ENCODE measurements at regions not wholly inside any gene's neighbourhood (a gene's known extent, or its start where the extent isn't known, plus 50 kb on each side); places are given as distances from the start of the nearest gene placed in this dataset.

DNA sequence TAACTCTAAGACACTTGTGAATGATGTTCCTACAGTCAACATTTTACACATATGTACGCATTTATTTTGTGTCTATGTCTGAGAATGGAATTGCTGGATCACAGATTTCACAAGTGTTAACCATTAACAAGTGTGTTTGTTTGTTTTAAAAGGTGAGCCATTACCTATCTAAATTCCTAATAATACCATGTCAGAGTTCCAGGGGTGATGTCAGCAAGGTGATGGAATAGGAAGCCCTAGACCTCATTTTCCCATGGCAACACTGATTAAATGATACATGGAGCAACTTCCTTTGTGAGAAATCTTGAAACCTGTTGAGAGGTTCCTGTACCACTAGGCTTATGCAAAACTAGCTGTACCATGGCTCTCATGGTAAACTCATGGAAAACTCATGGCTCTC, 309.7 kb downstream of the CYLC2 start:
- H3K4me1 ChIP-seq (ENCODE audit: insufficient read depth, low read length), result no peaks in the 10 kb centered on the region
- no peak for FAIRE-seq
- H3K4me3 ChIP-seq (replicated peaks in 1 of 3; ENCODE audit: insufficient read depth in 1 of 3, low read depth in 2 of 3, low read length in 3 of 3), result no peak overlapping the region
- in situ Hi-C loops (cut with HindIII; ENCODE audit: extremely low pct_ligation_motif_present, low pct_unique_long_range_greater_than_20kb) (no loop called here), intact Hi-C loops (cut with micrococcal nuclease; ENCODE audit: unreplicated experiment) (no loop called here)
- no peaks in the 10 kb centered on the region for H3K36me3 ChIP-seq (replicated peaks in 1 of 2; ENCODE audit: control insufficient read depth in 1 of 2, insufficient read depth in 2 of 2, low read length in 2 of 2)
- no peaks in the 10 kb centered on the region for H3K79me2 ChIP-seq (ENCODE audit: insufficient read depth, low read length)
- no peak for DNase-seq (ENCODE audit: low spot score)
- WGBS (ENCODE audit: low lambda C conversion rate), result 0% methylated on average over 1 of the region's 1 CpG
- H3K27ac ChIP-seq (ENCODE audit: extremely low read length, insufficient read depth, low read length), result no peak overlapping the region
- H3K9ac ChIP-seq (ENCODE audit: insufficient read depth, low read depth, low read length), result no peak overlapping the region
- no peaks in the 10 kb centered on the region for H4K20me1 ChIP-seq (ENCODE audit: insufficient read depth, low read length)
- H2AFZ ChIP-seq (ENCODE audit: low read length), result no peak overlapping the region
- BruUV-seq (replicated peaks), result no TSS peak
- ChIA-PET CTCF (ENCODE audit: low intra/inter-chr PET ratio, low total read pairs) (no interaction called here), POLR2A (no interaction called here)
- no peak for TF ChIP-seq RBM22 (optimal IDR thresholded peaks at IDR 0.05; ENCODE audit: low read length)
- no peak overlapping the region for H3K4me2 ChIP-seq (ENCODE audit: low read depth, low read length)
- ATAC-seq, result no peak
- H3K27me3 ChIP-seq (ENCODE audit: control insufficient read depth in 1 of 2, insufficient read depth in 2 of 2, low read length in 2 of 2), result no peaks in the 10 kb centered on the region
- H3K9me3 ChIP-seq (ENCODE audit: low read length), result peaks cover 10% of the 10 kb centered on the region

DNA sequence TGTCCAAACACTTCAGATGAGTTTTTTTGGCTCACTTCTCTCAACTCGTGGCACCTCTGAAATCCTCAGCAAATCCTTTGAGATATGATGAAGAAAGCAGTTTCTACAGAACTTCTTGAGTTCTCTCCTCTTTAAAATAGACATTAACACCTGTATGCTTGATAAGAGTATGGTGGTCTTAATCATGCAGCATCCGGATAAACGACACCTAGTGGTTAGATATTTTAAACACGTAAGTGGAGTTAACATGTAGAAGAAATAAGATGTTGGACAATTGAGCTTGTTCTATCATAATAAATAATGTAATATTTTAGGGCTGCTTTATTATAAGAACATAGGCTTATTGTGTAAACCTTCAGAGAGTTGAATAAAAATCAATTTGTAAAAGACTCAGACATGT, 324.8 kb downstream of the CYLC2 start:
- WGBS (ENCODE audit: low lambda C conversion rate), result under 1% methylated on average over 4 of the region's 4 CpGs
- Histone ChIP-seq H3K27ac (ENCODE audit: extremely low read length, insufficient read depth, low read length) (no peak overlapping the region), H3K9ac (ENCODE audit: insufficient read depth, low read depth, low read length) (no peak overlapping the region), H4K20me1 (ENCODE audit: insufficient read depth, low read length) (no peaks in the 10 kb centered on the region), H3K79me2 (ENCODE audit: insufficient read depth, low read length) (no peaks in the 10 kb centered on the region), H3K36me3 (replicated peaks in 1 of 2; ENCODE audit: control insufficient read depth in 1 of 2, insufficient read depth in 2 of 2, low read length in 2 of 2) (no peaks in the 10 kb centered on the region), H3K9me3 (ENCODE audit: low read length) (no peaks in the 10 kb centered on the region), H3K4me1 (ENCODE audit: insufficient read depth, low read length) (no peaks in the 10 kb centered on the region), H3K4me2 (ENCODE audit: low read depth, low read length) (no peak overlapping the region), H2AFZ (ENCODE audit: low read length) (no peak overlapping the region), H3K4me3 (replicated peaks in 1 of 3; ENCODE audit: insufficient read depth in 1 of 3, low read depth in 2 of 3, low read length in 3 of 3) (no peak overlapping the region), H3K27me3 (ENCODE audit: control insufficient read depth in 1 of 2, insufficient read depth in 2 of 2, low read length in 2 of 2) (no peaks in the 10 kb centered on the region)
- in situ Hi-C loops (cut with HindIII; ENCODE audit: extremely low pct_ligation_motif_present, low pct_unique_long_range_greater_than_20kb) (no loop called here), intact Hi-C loops (cut with micrococcal nuclease; ENCODE audit: unreplicated experiment) (loop anchor here (2.0 kb wide), 1 partner anchor 1527 kb away; no protein-coding TSS in a partner anchor)
- POLR2A ChIA-PET, result no interaction called here
- BruUV-seq (replicated peaks), result no TSS peak
- CTCF ChIA-PET (ENCODE audit: low intra/inter-chr PET ratio, low total read pairs), result no interaction called here
- DNase-seq (ENCODE audit: low spot score) (no peak), FAIRE-seq (no peak), ATAC-seq (no peak)
- no peak for TF ChIP-seq ZNF556 (CRISPR knock-in tag; IDR thresholded peaks at IDR 0.05; ENCODE audit: borderline replicate concordance)
- TF ChIP-seq REXO4 (CRISPR knock-in tag; IDR thresholded peaks at IDR 0.05; ENCODE audit: borderline replicate concordance), result no peak
- TF ChIP-seq RFX5 (IDR thresholded peaks at IDR 0.05; ENCODE audit: low read depth, low read length), result no peak
- no peak for TF ChIP-seq MAFK (conservative IDR thresholded peaks at IDR 0.05 in 1 of 2, IDR thresholded peaks at IDR 0.05 in 1 of 2; ENCODE audit: low read length in 2 of 2)
- TF ChIP-seq, protein P1, sequence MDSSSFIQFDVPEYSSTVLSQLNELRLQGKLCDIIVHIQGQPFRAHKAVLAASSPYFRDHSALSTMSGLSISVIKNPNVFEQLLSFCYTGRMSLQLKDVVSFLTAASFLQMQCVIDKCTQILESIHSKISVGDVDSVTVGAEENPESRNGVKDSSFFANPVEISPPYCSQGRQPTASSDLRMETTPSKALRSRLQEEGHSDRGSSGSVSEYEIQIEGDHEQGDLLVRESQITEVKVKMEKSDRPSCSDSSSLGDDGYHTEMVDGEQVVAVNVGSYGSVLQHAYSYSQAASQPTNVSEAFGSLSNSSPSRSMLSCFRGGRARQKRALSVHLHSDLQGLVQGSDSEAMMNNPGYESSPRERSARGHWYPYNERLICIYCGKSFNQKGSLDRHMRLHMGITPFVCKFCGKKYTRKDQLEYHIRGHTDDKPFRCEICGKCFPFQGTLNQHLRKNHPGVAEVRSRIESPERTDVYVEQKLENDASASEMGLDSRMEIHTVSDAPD (CRISPR knock-in tag; IDR thresholded peaks at IDR 0.05), result no peak
- no peak for TF ChIP-seq ZNF30 (CRISPR knock-in tag; IDR thresholded peaks at IDR 0.05)
- no peak for TF ChIP-seq ZNF724P (CRISPR knock-in tag; IDR thresholded peaks at IDR 0.05; ENCODE audit: borderline replicate concordance)
- no peak for TF ChIP-seq POLR2AphosphoS2 (IDR thresholded peaks at IDR 0.05; ENCODE audit: low read depth, low read length)
- TF ChIP-seq ZNF607 (CRISPR knock-in tag; IDR thresholded peaks at IDR 0.05; ENCODE audit: borderline replicate concordance), result no peak
- no peak for TF ChIP-seq ZNF567 (CRISPR knock-in tag; IDR thresholded peaks at IDR 0.05; ENCODE audit: borderline replicate concordance)
- no peak for TF ChIP-seq ZNF430 (CRISPR knock-in tag; IDR thresholded peaks at IDR 0.05)
- TF ChIP-seq ZNF670 (CRISPR knock-in tag; IDR thresholded peaks at IDR 0.05; ENCODE audit: borderline replicate concordance), result no peak
- TF ChIP-seq CBFB (CRISPR knock-in tag; IDR thresholded peaks at IDR 0.05), result no peak
- TF ChIP-seq, protein P2, sequence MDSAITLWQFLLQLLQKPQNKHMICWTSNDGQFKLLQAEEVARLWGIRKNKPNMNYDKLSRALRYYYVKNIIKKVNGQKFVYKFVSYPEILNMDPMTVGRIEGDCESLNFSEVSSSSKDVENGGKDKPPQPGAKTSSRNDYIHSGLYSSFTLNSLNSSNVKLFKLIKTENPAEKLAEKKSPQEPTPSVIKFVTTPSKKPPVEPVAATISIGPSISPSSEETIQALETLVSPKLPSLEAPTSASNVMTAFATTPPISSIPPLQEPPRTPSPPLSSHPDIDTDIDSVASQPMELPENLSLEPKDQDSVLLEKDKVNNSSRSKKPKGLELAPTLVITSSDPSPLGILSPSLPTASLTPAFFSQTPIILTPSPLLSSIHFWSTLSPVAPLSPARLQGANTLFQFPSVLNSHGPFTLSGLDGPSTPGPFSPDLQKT (CRISPR knock-in tag; IDR thresholded peaks at IDR 0.05; ENCODE audit: borderline replicate concordance), result no peak
- no peak for TF ChIP-seq ZBTB20 (CRISPR knock-in tag; IDR thresholded peaks at IDR 0.05; ENCODE audit: borderline replicate concordance, low read depth)
- TF ChIP-seq SMC3 (IDR thresholded peaks at IDR 0.05; ENCODE audit: low read length), result no peak
